Thyroid gland (tissue), 4 donors: ENCODE measurements at regions not wholly inside any gene's neighbourhood (a gene's known extent, or its start where the extent isn't known, plus 50 kb on each side); places are given as distances from the start of the nearest gene placed in this dataset.

Source experiments
- DNase-seq, 2 donors: peaks; one replicate each; pipeline ENCODE4 v3.0.0-alpha.2; 2019
- H3K27ac ChIP-seq, 3 donors: fragments of 200-600 bp; sonication (generic); 1 replicate in 2 of 3; 2 replicates in 1 of 3; pipeline ENCODE4 v1.5.1; 2016 to 2019; ENCODE audit warnings: mild to moderate bottlenecking in 1 of 3, moderate library complexity in 1 of 3
- H3K27me3 ChIP-seq: fragments of 200-600 bp; sonication (generic); one replicate; pipeline ENCODE4 v1.5.1; 2019
- H3K36me3 ChIP-seq, 2 donors: fragments of 200-600 bp; sonication (generic); one replicate each; pipeline ENCODE4 v1.5.1; 2016 to 2019
- H3K4me1 ChIP-seq, 2 donors: fragments of 200-600 bp; sonication (generic); one replicate each; pipeline ENCODE4 v1.5.1; 2017 to 2019
- H3K4me3 ChIP-seq, 3 donors: fragments of 200-600 bp; sonication (generic); replicated peaks in 1 of 3; 1 replicate in 2 of 3; 2 replicates in 1 of 3; pipeline ENCODE4 v1.5.1; 2016; ENCODE audit warnings: mild to moderate bottlenecking in 1 of 3
- H3K9me3 ChIP-seq: fragments of 200-600 bp; sonication (generic); one replicate; pipeline ENCODE4 v1.5.1; 2017
- CTCF ChIP-seq, 6 experiments: fragments of 200-600 bp in 3 of 6; fragments of 450-650 bp in 3 of 6; sonication (generic) in 3 of 6; IDR thresholded peaks; one replicate each; pipeline ENCODE4 v1.5.1; 2016 to 2019; ENCODE audit warnings: antibody characterized with exemption in 6 of 6, mild to moderate bottlenecking in 2 of 6, inconsistent platforms in 1 of 6, moderate library complexity in 1 of 6
- POLR2A ChIP-seq, 2 donors: fragments of 450-650 bp; IDR thresholded peaks; one replicate each; pipeline ENCODE4 v1.6.1; 2017; ENCODE audit warnings: antibody characterized with exemption in 2 of 2, mild to moderate bottlenecking in 2 of 2, moderate library complexity in 1 of 2
- WGBS, 2 donors: methylation state at CpG; one replicate each; pipeline ENCODE4 v1.1.5; 2017; 5-methylcytosine and 5-hydroxymethylcytosine counted together
- intact Hi-C: fragments of 100-400 bp; cut with DNase I; formaldehyde crosslinking; loops from one replicate; pipeline ENCODE4 v1.15.1; 2023

DNA sequence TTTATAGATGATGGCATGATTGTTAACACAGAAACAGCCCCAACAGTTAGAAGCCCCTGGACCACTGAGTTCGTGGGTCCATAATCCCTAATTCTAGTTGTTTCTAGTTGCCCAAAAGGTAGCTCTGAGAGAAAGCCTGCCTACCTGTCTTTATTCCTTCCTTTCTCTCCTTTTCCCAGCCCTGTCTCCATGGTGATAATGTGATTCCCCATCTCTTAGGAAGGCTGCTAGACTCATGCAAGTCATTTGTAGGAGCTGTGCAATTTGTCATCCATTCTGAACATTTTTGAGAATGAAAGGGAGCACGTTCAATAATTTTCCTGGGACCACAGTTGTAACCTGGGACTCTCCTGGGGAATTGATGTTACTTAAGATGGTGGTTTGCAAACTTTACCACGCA lies 183.4 kb downstream of the EMX2 start:
- no peak for TF ChIP-seq POLR2A (IDR thresholded peaks at IDR 0.05)
- no peak overlapping the region for H3K4me3 ChIP-seq
- intact Hi-C loops: no loop called here
- H3K36me3 ChIP-seq: no peaks in the 10 kb centered on the region
- H3K27ac ChIP-seq: no peak overlapping the region
- WGBS, 2 donors: 77 to 79% methylated on average over 3 of the region's 3 CpGs
- no peaks in the 10 kb centered on the region for H3K4me1 ChIP-seq
- no peaks in the 10 kb centered on the region for H3K27me3 ChIP-seq
- DNase-seq: no peak
- H3K9me3 ChIP-seq: no peaks in the 10 kb centered on the region

- no peaks in the 10 kb centered on the region for H3K36me3 ChIP-seq
- H3K4me3 ChIP-seq: no peak overlapping the region
- TF ChIP-seq POLR2A (IDR thresholded peaks at IDR 0.05): no peak
- no peak for TF ChIP-seq CTCF (IDR thresholded peaks at IDR 0.05)
- WGBS, 2 donors: 72 to 75% methylated on average over 2 of the region's 2 CpGs
- H3K27ac ChIP-seq: no peak overlapping the region
- no peaks in the 10 kb centered on the region for H3K4me1 ChIP-seq
- no peaks in the 10 kb centered on the region for H3K27me3 ChIP-seq
- intact Hi-C loops: no loop called here
- no peaks in the 10 kb centered on the region for H3K9me3 ChIP-seq
- no peak for DNase-seq
Measured at GRCh38 chr10:117726596-117727295, 184.2 kb downstream of the EMX2 start.

- Histone ChIP-seq H3K27me3 (no peaks in the 10 kb centered on the region), H3K4me1 (no peaks in the 10 kb centered on the region), H3K27ac (no peak overlapping the region), H3K4me3 (no peak overlapping the region), H3K9me3 (no peaks in the 10 kb centered on the region), H3K36me3 (no peaks in the 10 kb centered on the region)
- no peak for DNase-seq
- 76 to 86% methylated on average over 4 of the region's 4 CpGs for WGBS, 2 donors
- intact Hi-C loops: no loop called here
- TF ChIP-seq CTCF (IDR thresholded peaks at IDR 0.05): no peak
- no peak for TF ChIP-seq POLR2A (IDR thresholded peaks at IDR 0.05)
Measured at GRCh38 chr10:117727421-117727820, 184.9 kb downstream of the EMX2 start.

DNA sequence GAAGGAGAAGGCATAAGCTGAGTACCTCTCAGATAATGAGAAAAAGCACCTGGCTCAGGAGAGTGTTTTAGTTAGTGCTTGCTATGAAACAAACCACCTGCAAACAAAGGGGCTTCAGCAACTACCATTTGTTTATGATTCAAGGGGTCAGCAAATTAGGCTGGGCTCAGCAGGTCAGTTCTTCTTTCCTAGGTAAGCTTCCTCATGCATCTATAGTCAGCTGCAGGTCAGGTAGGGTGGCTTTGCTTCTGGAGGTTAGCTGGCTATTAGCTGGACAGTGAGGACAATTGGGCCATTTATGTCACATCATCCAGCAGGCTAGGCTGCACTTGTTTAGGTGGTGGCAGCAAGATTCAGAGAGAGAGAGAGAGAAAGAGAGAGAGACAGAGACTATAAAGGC lies 185.5 kb downstream of the EMX2 start:
- TF ChIP-seq POLR2A (IDR thresholded peaks at IDR 0.05) (no peak), CTCF (IDR thresholded peaks at IDR 0.05) (no peak)
- Histone ChIP-seq H3K27ac (no peak overlapping the region), H3K9me3 (no peaks in the 10 kb centered on the region), H3K27me3 (no peaks in the 10 kb centered on the region), H3K4me1 (no peaks in the 10 kb centered on the region), H3K4me3 (no peak overlapping the region), H3K36me3 (no peaks in the 10 kb centered on the region)
- intact Hi-C loops: no loop called here
- no peak for DNase-seq

DNA sequence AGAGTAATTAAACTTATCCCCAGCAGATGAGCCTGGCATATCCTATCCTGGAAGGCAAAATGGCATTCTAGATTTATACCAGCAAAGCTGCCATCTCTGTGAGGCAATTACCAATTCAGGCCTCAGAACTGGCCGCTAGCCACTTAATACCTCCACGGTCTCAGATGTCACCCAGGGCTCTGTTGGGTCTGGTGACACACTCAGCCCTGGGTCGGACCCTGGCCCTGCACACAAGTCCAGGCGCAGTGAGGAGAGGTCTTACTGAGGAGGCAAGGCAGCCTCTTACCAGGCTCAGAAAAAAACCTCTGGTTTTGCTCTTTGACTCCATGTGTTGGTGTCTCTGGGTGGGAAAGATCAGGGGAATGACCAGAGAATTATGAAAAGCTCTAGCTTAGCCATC lies 186.6 kb downstream of the EMX2 start:
- H3K27ac ChIP-seq: no peak overlapping the region
- H3K27me3 ChIP-seq: no peaks in the 10 kb centered on the region
- no peaks in the 10 kb centered on the region for H3K4me1 ChIP-seq
- TF ChIP-seq CTCF (IDR thresholded peaks at IDR 0.05) (no peak), POLR2A (IDR thresholded peaks at IDR 0.05) (no peak)
- intact Hi-C loops: no loop called here
- no peak overlapping the region for H3K4me3 ChIP-seq
- no peak for DNase-seq
- WGBS, 2 donors: 83 to 91% methylated on average over 4 of the region's 4 CpGs
- no peaks in the 10 kb centered on the region for H3K9me3 ChIP-seq
- no peaks in the 10 kb centered on the region for H3K36me3 ChIP-seq
